NCI-H1694 (cell line): ENCODE measurements at regions not wholly inside any gene's neighbourhood (a gene's known extent, or its start where the extent isn't known, plus 50 kb on each side); places are given as distances from the start of the nearest gene placed in this dataset.

ENCODE experiments used
- DNase-seq: peaks from one replicate; lab custom pipeline; 2025; lab: John Stamatoyannopoulos, UW

- no peak for DNase-seq
These were observed 50.8 kb upstream of the PDZD8 start for GRCh38 chr10:117425974-117426566.

DNA sequence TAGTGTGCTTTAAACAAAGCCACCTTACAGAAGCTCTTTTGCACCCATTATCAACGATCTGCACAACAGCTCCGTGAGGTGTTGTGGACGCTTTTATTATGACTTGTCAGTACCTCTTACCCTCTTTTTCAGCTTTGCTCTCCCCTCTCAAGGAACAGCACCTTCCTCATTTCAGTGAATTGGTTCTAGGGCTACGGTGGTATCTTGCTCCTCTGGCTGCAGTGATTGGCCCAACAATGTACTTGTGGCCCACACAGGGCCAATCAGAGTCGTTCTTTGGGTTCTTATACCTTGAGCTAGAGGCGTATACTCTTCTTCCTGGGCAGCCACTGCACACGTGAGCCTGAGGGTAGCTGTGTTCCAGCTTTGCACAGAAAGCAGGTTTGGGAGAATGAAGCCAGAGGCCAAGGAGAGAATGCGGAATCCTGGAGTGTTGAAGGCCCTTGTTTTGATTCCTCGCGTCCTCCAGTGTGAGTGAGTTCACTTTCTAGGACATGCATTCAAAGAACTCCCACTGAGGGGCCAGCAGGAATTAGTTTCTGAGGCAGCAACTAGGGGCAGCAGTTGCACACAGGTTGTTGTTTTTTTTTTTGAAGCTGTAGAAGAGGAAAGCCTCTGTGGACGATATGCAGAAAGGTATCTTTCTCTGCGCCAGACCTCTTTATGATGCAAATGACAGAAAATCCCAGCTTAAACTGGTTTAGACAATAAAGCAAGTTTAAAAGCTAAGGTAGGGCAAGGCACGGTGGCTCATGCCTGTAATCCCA lies 49.8 kb upstream of the PDZD8 start:
- DNase-seq = no peak
